ENCODE measurements at regions not wholly inside any gene's neighbourhood (a gene's known extent, or its start where the extent isn't known, plus 50 kb on each side); places are given as distances from the start of the nearest gene placed in this dataset.
"Not testable (repeated sequence)": the region's sequence is repeated elsewhere in the genome, so short reads cannot be mapped to it uniquely, and the experiment has no call there.

DNA sequence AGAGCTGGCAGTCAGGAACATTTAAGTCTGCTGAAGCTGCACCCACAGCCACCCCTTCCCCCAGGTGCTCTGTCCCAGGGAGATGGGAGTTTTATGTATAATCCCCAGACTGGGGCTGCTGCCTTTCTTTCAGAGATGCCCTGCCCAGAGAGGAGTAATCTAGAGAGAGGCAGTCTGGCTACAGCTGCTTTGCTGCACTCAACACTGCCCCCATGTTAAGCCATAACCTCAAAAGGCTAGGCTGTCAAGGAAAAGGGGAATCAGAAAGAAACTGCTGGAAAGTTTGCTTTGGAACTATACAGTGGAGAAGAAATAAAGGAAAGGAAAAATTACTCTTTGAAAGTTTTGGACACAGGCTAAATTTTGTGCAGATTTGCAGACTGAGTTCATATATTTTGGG is 127.2 kb downstream of the MACIR start:
- no peak for DNase-seq (ENCODE audit: low read depth)
- TF ChIP-seq POLR2A (IDR thresholded peaks at IDR 0.05; ENCODE audit: extremely low read depth, insufficient read length) (no peak), MYC (IDR thresholded peaks at IDR 0.05; ENCODE audit: low read depth, low read length) (no peak), CTCF (IDR thresholded peaks at IDR 0.05; ENCODE audit: low read depth, low read length) (no peak)
- TF ChIP-seq, protein P1, sequence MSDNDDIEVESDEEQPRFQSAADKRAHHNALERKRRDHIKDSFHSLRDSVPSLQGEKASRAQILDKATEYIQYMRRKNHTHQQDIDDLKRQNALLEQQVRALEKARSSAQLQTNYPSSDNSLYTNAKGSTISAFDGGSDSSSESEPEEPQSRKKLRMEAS (IDR thresholded peaks at IDR 0.05; ENCODE audit: low read depth, low read length), result no peak

DNA sequence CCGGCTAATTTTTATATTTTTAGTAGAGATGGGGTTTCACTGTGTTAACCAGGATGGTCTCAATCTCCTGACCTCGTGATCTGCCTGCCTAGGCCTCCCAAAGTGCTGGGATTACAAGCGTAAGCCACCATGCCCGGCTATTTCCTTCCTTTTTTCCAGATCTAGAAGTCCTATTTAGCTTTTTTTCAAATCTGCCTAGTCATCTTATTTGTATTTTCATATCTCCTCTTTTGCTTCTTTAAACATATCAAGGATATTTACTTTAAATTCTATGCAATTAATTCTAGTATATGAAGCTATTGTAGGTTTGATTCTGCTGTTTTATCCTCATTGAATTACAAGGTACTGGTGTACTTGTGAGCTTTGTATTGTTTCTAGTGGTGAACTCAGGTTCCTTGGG is 119.1 kb downstream of the MACIR start:
- not testable (repeated sequence) for DNase-seq (ENCODE audit: low read depth)

More for the DNA sequence above, 127.2 kb downstream of the MACIR start:
- no peak overlapping the region for H3K4me3 ChIP-seq (ENCODE audit: low read depth, low read length)

GRCh38 chr5:103375863-103376591 is 117.5 kb downstream of the MACIR start:
- TF ChIP-seq POLR2A (IDR thresholded peaks at IDR 0.05; ENCODE audit: extremely low read depth, insufficient read length) (no peak), CTCF (IDR thresholded peaks at IDR 0.05; ENCODE audit: low read depth, low read length) (no peak), MYC (IDR thresholded peaks at IDR 0.05; ENCODE audit: low read depth, low read length) (no peak)
- TF ChIP-seq, protein P1 (IDR thresholded peaks at IDR 0.05; ENCODE audit: low read depth, low read length), result no peak
- no peak for DNase-seq (ENCODE audit: low read depth)

More for the DNA sequence above, 119.1 kb downstream of the MACIR start:
- H3K4me3 ChIP-seq (ENCODE audit: low read depth, low read length), result not testable (repeated sequence)

DNA sequence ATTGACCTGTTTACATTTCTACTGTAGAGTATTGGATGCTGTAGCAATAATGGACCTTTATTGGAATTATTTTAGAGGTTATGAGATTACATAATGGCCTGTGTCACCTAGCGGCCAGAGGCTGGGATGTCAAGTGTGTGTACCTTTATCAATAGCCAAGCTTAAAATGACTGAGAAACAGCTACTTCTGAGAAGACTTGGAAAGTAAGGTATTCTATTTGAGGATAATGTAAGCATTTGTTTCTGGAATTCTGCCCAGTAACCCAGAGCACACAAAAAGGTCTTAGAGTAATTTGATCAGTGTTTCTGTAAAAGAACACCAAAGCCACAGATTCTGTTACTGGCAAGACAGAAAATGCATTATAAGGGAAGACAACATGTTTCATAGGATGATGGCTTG is 116.8 kb downstream of the MACIR start:
- no peak overlapping the region for H3K4me3 ChIP-seq (ENCODE audit: low read depth, low read length)
- DNase-seq (ENCODE audit: low read depth), result no peak
- TF ChIP-seq CTCF (IDR thresholded peaks at IDR 0.05; ENCODE audit: low read depth, low read length), result no peak
- TF ChIP-seq POLR2A (IDR thresholded peaks at IDR 0.05; ENCODE audit: extremely low read depth, insufficient read length), result no peak
- no peak for TF ChIP-seq MYC (IDR thresholded peaks at IDR 0.05; ENCODE audit: low read depth, low read length)
- TF ChIP-seq, protein P1 (IDR thresholded peaks at IDR 0.05; ENCODE audit: low read depth, low read length), result no peak

More at GRCh38 chr5:103375863-103376591, 117.5 kb downstream of the MACIR start:
- no peak overlapping the region for H3K4me3 ChIP-seq (ENCODE audit: low read depth, low read length)

- no peak overlapping the region for H3K4me3 ChIP-seq (ENCODE audit: low read depth, low read length)
- no peak for TF ChIP-seq POLR2A (IDR thresholded peaks at IDR 0.05; ENCODE audit: extremely low read depth, insufficient read length)
- no peak for TF ChIP-seq CTCF (IDR thresholded peaks at IDR 0.05; ENCODE audit: low read depth, low read length)
- TF ChIP-seq MYC (IDR thresholded peaks at IDR 0.05; ENCODE audit: low read depth, low read length), result no peak
- TF ChIP-seq, protein P1 (IDR thresholded peaks at IDR 0.05; ENCODE audit: low read depth, low read length), result no peak
- no peak for DNase-seq (ENCODE audit: low read depth)
Observed at GRCh38 chr5:103374473-103374963, 116.0 kb downstream of the MACIR start.

- no peak overlapping the region for H3K4me3 ChIP-seq (ENCODE audit: low read depth, low read length)
- no peak for TF ChIP-seq MYC (IDR thresholded peaks at IDR 0.05; ENCODE audit: low read depth, low read length)
- no peak for TF ChIP-seq CTCF (IDR thresholded peaks at IDR 0.05; ENCODE audit: low read depth, low read length)
- TF ChIP-seq, protein P1 (IDR thresholded peaks at IDR 0.05; ENCODE audit: low read depth, low read length), result no peak
- TF ChIP-seq POLR2A (IDR thresholded peaks at IDR 0.05; ENCODE audit: extremely low read depth, insufficient read length), result no peak
- no peak for DNase-seq (ENCODE audit: low read depth)
Observed at GRCh38 chr5:103373597-103374472, 115.3 kb downstream of the MACIR start.

All from NB4 (cell line).